Peyer's patch (tissue), 4 donors: ENCODE measurements at regions not wholly inside any gene's neighbourhood (a gene's known extent, or its start where the extent isn't known, plus 50 kb on each side); places are given as distances from the start of the nearest gene placed in this dataset.

Source experiments
- CTCF ChIP-seq, 6 experiments: fragments of 450-650 bp in 4 of 6; fragments of 200-600 bp in 2 of 6; sonication (generic) in 1 of 6; IDR thresholded peaks; one replicate each; pipeline ENCODE4 v1.5.1; 2017 to 2019; ENCODE audit warnings: antibody characterized with exemption in 6 of 6, mild to moderate bottlenecking in 3 of 6, moderate library complexity in 1 of 6
- POLR2A ChIP-seq, 2 donors: fragments of 450-650 bp; IDR thresholded peaks; one replicate each; pipeline ENCODE4 v1.5.1; 2017; ENCODE audit warnings: antibody characterized with exemption in 2 of 2, mild to moderate bottlenecking in 2 of 2, moderate library complexity in 2 of 2

- TF ChIP-seq CTCF (IDR thresholded peaks at IDR 0.05) (no peak), POLR2A (IDR thresholded peaks at IDR 0.05) (no peak)
Measured at GRCh38 chr2:234410526-234410925, 86.4 kb downstream of the ARL4C start.
